D341Med (cell line): ENCODE measurements at regions not wholly inside any gene's neighbourhood (a gene's known extent, or its start where the extent isn't known, plus 50 kb on each side); places are given as distances from the start of the nearest gene placed in this dataset.

Experiments used
- DNase-seq: peaks from one replicate; pipeline ENCODE4 v3.0.0; 2012; ENCODE audit warnings: low spot score

DNA sequence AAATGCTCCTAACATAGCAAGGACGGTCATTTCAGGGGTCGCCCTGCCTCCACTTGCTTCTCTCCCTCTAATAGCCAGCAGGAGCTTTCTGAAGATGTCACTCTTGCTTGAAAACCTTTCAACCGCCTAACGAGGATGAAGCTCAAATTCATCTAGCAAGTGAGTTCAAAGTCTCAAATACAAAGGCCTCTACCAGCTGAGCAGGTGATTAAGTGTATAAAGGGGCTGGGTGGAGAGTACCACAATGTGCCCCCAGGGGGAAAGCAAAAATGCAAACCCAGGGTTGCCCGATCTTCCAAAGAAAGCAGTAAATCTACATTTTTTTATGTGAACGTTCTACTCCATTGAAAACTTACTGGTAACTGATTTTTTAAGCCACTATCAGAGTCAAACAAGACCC, 50.4 kb upstream of the GRIP2 start:
- DNase-seq: no peak

- no peak for DNase-seq
Observed at GRCh38 chr3:14592390-14592789, 52.2 kb upstream of the GRIP2 start.

DNA sequence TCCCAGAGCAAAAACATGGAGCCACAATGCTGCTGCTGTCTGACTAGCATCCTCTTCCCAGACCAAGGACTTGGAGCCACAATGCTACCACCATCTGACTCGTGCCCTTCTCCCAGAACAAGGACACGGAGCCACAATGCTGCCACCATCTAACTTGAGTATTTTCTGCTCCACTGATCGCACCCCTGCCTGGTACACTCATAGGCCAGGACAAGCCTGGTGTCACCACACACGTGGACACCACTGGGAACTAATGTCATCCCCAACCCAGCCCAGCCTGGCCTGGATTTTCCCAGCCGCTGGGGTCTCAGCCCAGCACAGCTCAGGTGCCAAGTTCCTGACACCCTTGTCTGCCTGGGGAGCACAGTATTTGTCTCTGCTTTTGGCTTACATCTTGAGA, 52.7 kb upstream of the GRIP2 start:
- no peak for DNase-seq

GRCh38 chr3:14594234-14594633, 54.1 kb upstream of the GRIP2 start:
- peak; percentile 53 for DNase-seq

GRCh38 chr3:14595561-14595960, 55.4 kb upstream of the GRIP2 start:
- DNase-seq: no peak

- no peak for DNase-seq
Observed at GRCh38 chr3:14597266-14597665, 54.3 kb upstream of the CCDC174 start.

GRCh38 chr3:14598143-14598569, 53.4 kb upstream of the CCDC174 start:
- DNase-seq: no peak

GRCh38 chr3:14599488-14599887, 52.1 kb upstream of the CCDC174 start:
- no peak for DNase-seq

DNA sequence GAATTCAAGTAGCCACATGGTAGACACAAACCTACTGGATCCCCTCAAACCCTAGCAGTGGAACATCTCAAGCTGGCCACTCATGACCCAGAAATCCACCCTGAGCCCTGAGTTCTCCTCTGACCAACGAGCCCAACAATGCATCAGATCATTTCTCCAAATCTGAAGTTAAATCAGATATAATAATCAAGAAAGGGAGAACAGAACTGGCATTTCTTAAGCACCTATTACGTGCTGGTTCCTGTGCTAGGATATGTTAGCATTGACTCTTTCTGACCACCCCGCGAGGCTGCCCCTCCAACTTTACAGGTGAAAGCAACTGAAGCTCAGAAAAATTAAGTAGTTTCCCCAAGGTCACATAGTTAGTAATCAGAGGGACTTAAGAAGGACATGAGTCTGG, 51.5 kb upstream of the CCDC174 start:
- no peak for DNase-seq

DNA sequence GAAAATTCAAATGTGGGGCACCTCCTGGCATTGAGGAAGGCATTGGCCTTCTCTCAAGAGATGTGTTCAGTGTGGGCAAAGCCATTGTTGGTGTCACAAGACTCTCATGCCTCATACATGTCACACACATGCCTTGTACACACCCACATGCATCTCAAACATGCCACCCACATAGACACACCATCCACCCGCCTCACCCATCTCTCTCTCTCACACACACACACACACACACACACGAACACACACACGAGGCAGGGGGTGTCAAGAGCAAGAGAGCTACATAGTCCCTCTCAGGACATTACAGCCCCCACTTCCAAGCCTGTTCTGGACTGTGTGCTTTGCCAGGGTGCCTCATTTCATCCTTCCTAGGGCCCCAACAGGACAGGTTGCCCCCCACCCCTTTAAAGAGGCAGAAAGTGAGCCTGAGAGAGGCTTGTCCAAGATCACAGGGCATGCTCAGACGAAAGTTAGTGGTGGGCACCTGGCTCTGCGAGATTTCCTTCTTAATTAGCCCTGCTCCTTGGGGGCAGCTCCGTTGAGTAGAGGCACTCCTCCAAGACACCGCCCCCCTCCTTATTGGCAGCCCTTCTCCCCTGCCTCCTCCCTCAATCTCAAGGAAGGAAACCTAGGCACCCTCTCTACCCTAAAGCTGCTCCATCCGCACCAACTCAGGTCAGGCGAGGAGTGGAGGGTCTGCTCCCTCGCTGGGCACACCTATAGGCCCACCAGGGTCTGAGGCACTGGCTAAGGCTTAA, 50.5 kb upstream of the CCDC174 start:
- DNase-seq: no peak

DNA sequence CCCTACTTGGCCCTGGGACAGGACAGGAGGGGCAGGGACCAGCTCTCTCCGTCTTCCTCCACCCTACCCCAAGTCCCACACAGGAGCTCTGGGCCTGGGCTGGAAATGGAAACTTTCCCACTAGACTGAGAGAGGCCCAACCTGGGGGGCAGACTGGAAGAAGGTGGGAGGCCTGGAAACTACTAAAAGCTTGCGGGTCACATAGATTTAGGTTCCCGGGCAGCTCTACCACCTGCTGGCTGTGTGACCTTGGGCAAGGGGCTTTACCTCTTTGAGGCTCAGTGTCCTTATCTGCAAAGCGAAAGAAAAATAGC, 49.9 kb upstream of the CCDC174 start:
- no peak for DNase-seq
